K562 (cell line): ENCODE measurements at regions not wholly inside any gene's neighbourhood (a gene's known extent, or its start where the extent isn't known, plus 50 kb on each side); places are given as distances from the start of the nearest gene placed in this dataset.

ENCODE experiments used
- ATAC-seq: fragments of 200-7000 bp; cut with Tn5 transposase; 3 replicates; pipeline ENCODE4 v1.9.1; 2020; ENCODE audit warnings: moderate library complexity
- BruUV-seq: library from RNA; stranded (reverse); fragments of 400-500 nt; replicated peaks from 2 replicates; lab custom pipeline; 2021; lab: Mats Ljungman, UMichigan
- CTCF ChIA-PET: fragments of 300-600 bp; formaldehyde crosslinking; extraction: SDS; loops from one replicate; lab custom pipeline; 2021; ENCODE audit warnings: low intra/inter-chr PET ratio; lab: Yijun Ruan, JAX
- POLR2A ChIA-PET: fragments of 300-600, 350-650 bp; sonication (Branson Sonifier 250); formaldehyde crosslinking; extraction: SDS; loops from one replicate; lab custom pipeline; 2021; ENCODE audit warnings: antibody characterized with exemption, inconsistent platforms; lab: Yijun Ruan, JAX
- DNase-seq, 4 experiments: peaks; one replicate each; pipeline versions ENCODE4 v3.0.0 to v3.0.0-alpha.2; 2011 to 2018; ENCODE audit warnings: low spot score in 3 of 4, mixed read lengths in 3 of 4; ENCODE audit errors: extremely low read depth in 1 of 4
- FAIRE-seq: peaks from 2 replicates; lab custom pipeline; 2011; peaks lifted over from hg19 to GRCh38; lab: Jason Lieb, UNC
- H2AFZ ChIP-seq: 2 replicates; pipeline ENCODE4 v1.6.0; 2011; ENCODE audit warnings: low read depth, low read length, control low read depth, inconsistent platforms
- H3K27ac ChIP-seq: fragments of 200-600 bp; 3 replicates; pipeline ENCODE4 v1.8.0; 2011; ENCODE audit warnings: low read depth, mild to moderate bottlenecking, control low read depth, inconsistent platforms, low read length, moderate library complexity, mixed read lengths; ENCODE audit errors: extremely low read depth
- H3K27me3 ChIP-seq, 2 experiments: fragments of 300-600 bp in 1 of 2; 2 replicates in 1 of 2; 3 replicates in 1 of 2; pipeline versions ENCODE4 v1.6.0 to v1.8.0; 2011; ENCODE audit warnings: inconsistent platforms in 2 of 2, low read length in 2 of 2, mild to moderate bottlenecking in 1 of 2, mixed read lengths in 1 of 2, moderate library complexity in 1 of 2; ENCODE audit not compliant: control insufficient read depth in 2 of 2, insufficient read depth in 2 of 2
- H3K36me3 ChIP-seq: fragments of 300-600 bp; 3 replicates; pipeline ENCODE4 v1.8.0; 2011; ENCODE audit warnings: mild to moderate bottlenecking, low read length, inconsistent platforms; ENCODE audit not compliant: control insufficient read depth, insufficient read depth
- H3K4me1 ChIP-seq, 2 experiments: fragments of 200-600 bp in 1 of 2; replicated peaks in 1 of 2; 2 replicates in 1 of 2; 3 replicates in 1 of 2; pipeline versions ENCODE4 v1.5.1 to v1.8.0; 2011; ENCODE audit warnings: inconsistent platforms in 2 of 2, low read length in 2 of 2, mild to moderate bottlenecking in 1 of 2, mixed read lengths in 1 of 2, moderate library complexity in 1 of 2; ENCODE audit not compliant: control insufficient read depth in 2 of 2, insufficient read depth in 2 of 2
- H3K4me2 ChIP-seq: 2 replicates; pipeline ENCODE4 v1.6.1; 2011; ENCODE audit warnings: low read length, control low read depth, inconsistent platforms, mixed read lengths; ENCODE audit not compliant: insufficient read depth
- H3K4me3 ChIP-seq: fragments of 200-600 bp; sonication (generic), shearing (Covaris generic); 2 replicates; pipeline ENCODE4 v1.5.1; 2016; ENCODE audit warnings: control low read depth, inconsistent platforms
- H3K79me2 ChIP-seq: fragments of 200-600 bp; 3 replicates; pipeline ENCODE4 v1.8.0; 2011; ENCODE audit warnings: low read length, inconsistent platforms; ENCODE audit not compliant: control insufficient read depth, insufficient read depth
- H3K9ac ChIP-seq, 2 experiments: 2 replicates each; pipeline versions ENCODE4 v1.6.0 to v1.6.1; 2011; ENCODE audit warnings: low read depth in 2 of 2, low read length in 2 of 2, control low read depth in 1 of 2, inconsistent platforms in 1 of 2, mild to moderate bottlenecking in 1 of 2, mixed read lengths in 1 of 2; ENCODE audit not compliant: insufficient read depth in 1 of 2
- H3K9me1 ChIP-seq: one replicate; pipeline ENCODE4 v1.6.0; 2011; ENCODE audit warnings: inconsistent platforms, mild to moderate bottlenecking, low read length, moderate library complexity; ENCODE audit not compliant: control insufficient read depth, insufficient read depth
- H3K9me3 ChIP-seq: replicated peaks from 2 replicates; pipeline ENCODE4 v1.5.1; 2011; ENCODE audit warnings: low read depth, low read length, inconsistent platforms; ENCODE audit not compliant: control insufficient read depth, insufficient read depth
- H4K20me1 ChIP-seq: replicated peaks from 2 replicates; pipeline ENCODE4 v1.6.1; 2011; ENCODE audit warnings: low read length, inconsistent platforms, mixed read lengths; ENCODE audit not compliant: control insufficient read depth, insufficient read depth
- CHD4 ChIP-seq: fragments of 200-600 bp; sonication (generic); IDR thresholded peaks from 3 replicates; pipeline ENCODE4 v1.6.1; 2012; ENCODE audit warnings: low read depth, mild to moderate bottlenecking, mixed read lengths, low read length, inconsistent platforms; ENCODE audit not compliant: insufficient read depth, insufficient replicate concordance, poor library complexity, severe bottlenecking
- OTX1 ChIP-seq: fragments of 450-650 bp; formaldehyde crosslinking; IDR thresholded peaks from 2 replicates; pipeline ENCODE4 v1.4.0; 2022; ENCODE audit warnings: mild to moderate bottlenecking
- SMAD3 ChIP-seq: fragments of 450-650 bp; formaldehyde crosslinking; conservative IDR thresholded peaks from 2 replicates; pipeline ENCODE4 v1.4.0; 2020; ENCODE audit warnings: mild to moderate bottlenecking
- ZNF41 ChIP-seq: fragments of 250-450 bp; sonication (Bioruptor Pico); conservative IDR thresholded peaks from 2 replicates; pipeline ENCODE4 v1.4.0; 2020; ENCODE audit warnings: mild to moderate bottlenecking
- ZNF583 ChIP-seq: fragments of 250-450 bp; sonication (Bioruptor Pico); IDR thresholded peaks from 2 replicates; pipeline ENCODE4 v1.4.0; 2020
- WGBS: fragments of 100-300 bp; shearing (Covaris generic); methylation state at CpG from one replicate; pipeline ENCODE4 v1.1.6; 2016; ENCODE audit warnings: low coverage, mixed read lengths; ENCODE audit not compliant: insufficient coverage; ENCODE audit errors: missing lambda C conversion rate; 5-methylcytosine and 5-hydroxymethylcytosine counted together
- in situ Hi-C: fragments of 300-500 bp; cut with MboI; formaldehyde crosslinking; loops from 4 replicates; pipeline ENCODE4 v1.15.0; 2018; ENCODE audit warnings: inconsistent platforms, mixed read lengths
- intact Hi-C: fragments of 100-400 bp; cut with micrococcal nuclease; formaldehyde crosslinking; loops from 2 replicates; pipeline ENCODE4 v1.14.2; 2022
- TF ChIP-seq, protein P1 (sequence below), 3 experiments: IDR thresholded peaks in 2 of 3; conservative IDR thresholded peaks in 1 of 3; 2 replicates each; pipeline ENCODE4 v1.5.1; 2011 to 2012; ENCODE audit warnings: low read length in 3 of 3, mild to moderate bottlenecking in 3 of 3, control low read depth in 2 of 3, improper control_type of control experiment in 1 of 3, inconsistent platforms in 1 of 3, low read depth in 1 of 3, mixed read lengths in 1 of 3, moderate library complexity in 1 of 3; ENCODE audit not compliant: insufficient read depth in 2 of 3

DNA sequence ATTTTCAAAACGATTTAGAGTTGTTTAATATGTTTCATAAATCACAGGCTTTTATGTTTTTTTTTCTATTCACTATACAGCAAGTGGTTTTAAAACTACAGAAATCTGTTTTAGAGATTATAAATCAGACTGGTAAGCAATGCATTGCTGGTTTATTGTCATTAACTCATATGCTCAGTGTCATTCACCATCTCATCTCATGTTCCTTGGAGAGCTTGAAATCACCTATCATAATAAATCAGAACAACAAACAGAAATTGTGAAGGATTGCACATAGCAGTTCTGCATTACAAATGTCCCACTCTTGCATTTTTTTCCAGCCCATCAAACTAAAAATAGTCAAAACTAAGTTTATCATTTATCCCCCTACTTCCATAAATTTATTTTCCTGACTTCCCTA lies 470.8 kb downstream of the FSCB start:
- BruUV-seq, result no TSS peak
- Histone ChIP-seq H3K27ac (no peak overlapping the region), H3K4me3 (no peak overlapping the region), H2AFZ (no peak overlapping the region), H3K9me1 (no peaks in the 10 kb centered on the region), H3K36me3 (no peaks in the 10 kb centered on the region), H3K9ac (no peak overlapping the region), H3K79me2 (no peaks in the 10 kb centered on the region), H3K4me2 (no peak overlapping the region), H3K9me3 (no peaks in the 10 kb centered on the region), H3K27me3 (no peaks in the 10 kb centered on the region), H3K4me1 (no peaks in the 10 kb centered on the region), H4K20me1 (no peaks in the 10 kb centered on the region)
- FAIRE-seq (no peak), ATAC-seq (no peak), DNase-seq (no peak)
- intact Hi-C loops (no loop called here), in situ Hi-C loops (no loop called here)
- no peak for TF ChIP-seq CHD4
- no peak for TF ChIP-seq SMAD3 (CRISPR knock-in tag)
- TF ChIP-seq OTX1 (CRISPR knock-in tag), result no peak
- no peak for TF ChIP-seq ZNF583 (CRISPR knock-in tag)
- TF ChIP-seq ZNF41 (CRISPR knock-in tag), result no peak
- TF ChIP-seq, protein P1, sequence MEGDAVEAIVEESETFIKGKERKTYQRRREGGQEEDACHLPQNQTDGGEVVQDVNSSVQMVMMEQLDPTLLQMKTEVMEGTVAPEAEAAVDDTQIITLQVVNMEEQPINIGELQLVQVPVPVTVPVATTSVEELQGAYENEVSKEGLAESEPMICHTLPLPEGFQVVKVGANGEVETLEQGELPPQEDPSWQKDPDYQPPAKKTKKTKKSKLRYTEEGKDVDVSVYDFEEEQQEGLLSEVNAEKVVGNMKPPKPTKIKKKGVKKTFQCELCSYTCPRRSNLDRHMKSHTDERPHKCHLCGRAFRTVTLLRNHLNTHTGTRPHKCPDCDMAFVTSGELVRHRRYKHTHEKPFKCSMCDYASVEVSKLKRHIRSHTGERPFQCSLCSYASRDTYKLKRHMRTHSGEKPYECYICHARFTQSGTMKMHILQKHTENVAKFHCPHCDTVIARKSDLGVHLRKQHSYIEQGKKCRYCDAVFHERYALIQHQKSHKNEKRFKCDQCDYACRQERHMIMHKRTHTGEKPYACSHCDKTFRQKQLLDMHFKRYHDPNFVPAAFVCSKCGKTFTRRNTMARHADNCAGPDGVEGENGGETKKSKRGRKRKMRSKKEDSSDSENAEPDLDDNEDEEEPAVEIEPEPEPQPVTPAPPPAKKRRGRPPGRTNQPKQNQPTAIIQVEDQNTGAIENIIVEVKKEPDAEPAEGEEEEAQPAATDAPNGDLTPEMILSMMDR (IDR thresholded peaks at IDR 0.05 in 2 of 3, conservative IDR thresholded peaks at IDR 0.05 in 1 of 3; ENCODE audit: insufficient read depth in 2 of 3, low read depth in 1 of 3, low read length in 3 of 3), result no peak
- ChIA-PET POLR2A (no interaction called here), CTCF (no interaction called here)
- 0% methylated on average over 1 of the region's 1 CpG for WGBS
